DND-41 (cell line): ENCODE measurements at regions not wholly inside any gene's neighbourhood (a gene's known extent, or its start where the extent isn't known, plus 50 kb on each side); places are given as distances from the start of the nearest gene placed in this dataset.

Experiments used
- EZH2 ChIP-seq: IDR thresholded peaks from 3 replicates; pipeline ENCODE4 v1.6.1; 2012; ENCODE audit warnings: borderline replicate concordance, low read depth, mild to moderate bottlenecking, moderate library complexity, low read length, inconsistent platforms; ENCODE audit not compliant: severe bottlenecking
- TF ChIP-seq, protein P1 (sequence below): IDR thresholded peaks from 2 replicates; pipeline ENCODE4 v1.5.1; 2012; ENCODE audit warnings: borderline replicate concordance, low read length, moderate library complexity, mild to moderate bottlenecking; ENCODE audit not compliant: poor library complexity, severe bottlenecking; ENCODE audit errors: extremely low read depth

DNA sequence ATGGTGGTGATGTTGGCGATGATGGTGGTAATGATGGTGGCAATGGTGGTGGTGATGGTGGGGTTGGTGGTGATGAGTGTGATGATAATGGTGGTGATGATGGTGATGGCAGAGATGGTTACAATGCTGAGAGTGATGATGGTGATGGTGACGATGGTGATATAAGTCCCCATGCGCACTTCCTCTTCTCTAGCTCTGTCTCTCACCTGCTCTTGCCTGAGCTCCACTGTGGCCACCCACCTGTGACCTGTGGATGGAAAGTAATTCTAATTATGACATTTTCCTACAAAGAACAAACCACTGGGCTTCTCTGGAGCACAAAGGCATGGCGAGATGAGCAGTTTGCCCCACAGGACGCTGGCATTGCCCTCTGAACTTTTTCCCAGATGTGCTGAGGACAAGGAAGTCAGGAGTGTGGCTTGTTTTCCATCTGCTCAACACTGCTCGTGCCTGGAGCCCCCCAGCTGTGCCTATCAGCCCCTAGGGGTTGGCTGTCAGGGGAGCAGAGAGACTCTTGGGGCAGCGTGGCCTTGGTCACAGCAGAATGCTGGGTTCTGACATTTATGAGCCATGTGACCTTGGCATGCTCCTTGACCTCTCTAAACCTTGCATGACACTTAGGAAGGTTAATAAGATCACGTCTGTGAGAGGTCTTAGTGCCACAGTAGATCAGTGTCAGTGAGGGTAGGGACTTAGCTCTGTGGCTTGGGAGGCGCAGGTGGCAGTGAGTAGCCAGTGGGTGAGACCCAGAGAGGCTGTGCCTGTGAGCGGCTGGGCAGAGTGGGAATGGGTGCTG lies 68.4 kb downstream of the RRM2 start:
- TF ChIP-seq, protein P1, sequence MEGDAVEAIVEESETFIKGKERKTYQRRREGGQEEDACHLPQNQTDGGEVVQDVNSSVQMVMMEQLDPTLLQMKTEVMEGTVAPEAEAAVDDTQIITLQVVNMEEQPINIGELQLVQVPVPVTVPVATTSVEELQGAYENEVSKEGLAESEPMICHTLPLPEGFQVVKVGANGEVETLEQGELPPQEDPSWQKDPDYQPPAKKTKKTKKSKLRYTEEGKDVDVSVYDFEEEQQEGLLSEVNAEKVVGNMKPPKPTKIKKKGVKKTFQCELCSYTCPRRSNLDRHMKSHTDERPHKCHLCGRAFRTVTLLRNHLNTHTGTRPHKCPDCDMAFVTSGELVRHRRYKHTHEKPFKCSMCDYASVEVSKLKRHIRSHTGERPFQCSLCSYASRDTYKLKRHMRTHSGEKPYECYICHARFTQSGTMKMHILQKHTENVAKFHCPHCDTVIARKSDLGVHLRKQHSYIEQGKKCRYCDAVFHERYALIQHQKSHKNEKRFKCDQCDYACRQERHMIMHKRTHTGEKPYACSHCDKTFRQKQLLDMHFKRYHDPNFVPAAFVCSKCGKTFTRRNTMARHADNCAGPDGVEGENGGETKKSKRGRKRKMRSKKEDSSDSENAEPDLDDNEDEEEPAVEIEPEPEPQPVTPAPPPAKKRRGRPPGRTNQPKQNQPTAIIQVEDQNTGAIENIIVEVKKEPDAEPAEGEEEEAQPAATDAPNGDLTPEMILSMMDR: no peak
- TF ChIP-seq EZH2: no peak
